NCI-H2081 treated with DMSO at 0.1 percent for 48 hours (cell line): ENCODE measurements at regions not wholly inside any gene's neighbourhood (a gene's known extent, or its start where the extent isn't known, plus 50 kb on each side); places are given as distances from the start of the nearest gene placed in this dataset.
"Not testable (repeated sequence)": the region's sequence is repeated elsewhere in the genome, so short reads cannot be mapped to it uniquely, and the experiment has no call there.

Experiments
- DNase-seq: peaks from one replicate; lab custom pipeline; 2025; lab: John Stamatoyannopoulos, UW

DNA sequence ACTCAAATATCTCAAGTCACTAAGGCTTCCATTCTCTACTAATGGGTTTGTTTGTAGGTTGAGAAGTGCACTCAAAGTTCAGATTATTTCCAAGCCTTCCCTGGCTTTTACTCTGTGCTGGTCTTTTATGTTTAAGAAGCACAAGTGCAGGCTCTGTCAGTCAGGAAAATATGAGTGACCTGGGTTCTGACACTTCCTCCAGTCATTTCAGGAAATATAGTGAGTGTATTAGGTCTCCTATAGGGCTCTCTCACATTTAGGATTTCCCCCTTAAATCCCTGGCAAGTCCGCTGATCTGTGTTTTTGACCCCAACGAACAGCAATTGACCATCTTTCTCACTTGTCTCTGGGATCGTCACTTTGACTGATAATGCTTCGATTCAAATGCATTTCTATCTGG, 210.2 kb downstream of the ARPP21 start:
- no peak for DNase-seq

DNA sequence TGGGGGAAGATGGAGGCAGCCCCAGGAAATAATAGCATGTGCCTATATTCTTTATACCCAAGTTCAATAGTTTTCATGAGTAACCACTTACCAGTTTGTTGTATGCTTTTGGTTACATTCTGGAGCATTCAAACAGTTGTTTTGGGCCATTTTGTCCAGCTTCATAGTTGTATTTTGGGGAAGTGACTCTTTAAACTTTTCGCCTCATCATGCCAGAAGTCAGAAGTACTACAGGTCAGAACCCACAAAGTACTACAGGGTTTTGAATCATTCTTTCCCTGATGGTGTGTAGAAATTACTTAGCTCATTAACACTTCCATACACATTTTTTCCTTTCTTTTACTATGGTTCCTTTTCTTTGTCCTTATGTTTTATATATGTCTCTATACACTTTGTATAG, 210.6 kb downstream of the ARPP21 start:
- DNase-seq: no peak

DNA sequence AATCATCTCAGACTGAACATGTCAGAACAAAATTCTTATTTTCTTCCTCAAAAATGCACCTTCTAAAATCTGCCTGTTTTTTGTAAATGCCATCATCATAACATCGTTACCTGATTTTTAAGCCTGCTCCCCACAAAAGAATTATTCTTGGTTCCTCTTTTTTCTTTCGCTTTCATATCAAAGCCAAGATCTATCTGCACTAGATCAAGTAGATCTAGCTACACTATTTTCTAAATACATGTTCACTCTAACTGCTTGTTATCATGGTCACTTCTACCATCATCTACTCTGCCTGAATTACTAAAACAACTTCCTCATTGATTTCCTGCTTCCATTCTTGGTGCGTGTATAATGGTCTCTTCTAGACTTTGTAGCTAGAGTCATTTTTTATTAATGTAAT, 217.7 kb downstream of the ARPP21 start:
- DNase-seq: no peak

DNA sequence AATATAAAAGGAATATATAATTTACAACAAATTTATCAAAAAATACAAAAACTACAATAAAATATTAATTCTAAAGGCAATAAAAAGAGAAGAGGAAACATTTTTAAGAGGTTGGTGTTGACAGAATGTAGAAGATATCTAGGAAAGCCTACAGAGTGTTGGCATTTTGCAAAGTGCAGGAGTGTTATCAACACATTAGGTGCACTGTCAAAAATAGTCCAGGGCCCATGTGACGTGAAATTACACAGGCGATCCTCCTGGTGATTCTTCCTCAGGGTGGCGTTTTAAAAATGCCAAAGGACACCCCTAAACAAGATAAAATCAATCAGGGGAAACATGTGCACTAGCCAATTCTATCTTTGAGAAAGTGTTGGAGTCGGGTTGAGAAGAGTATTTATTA, 222.7 kb downstream of the ARPP21 start:
- no peak for DNase-seq

DNA sequence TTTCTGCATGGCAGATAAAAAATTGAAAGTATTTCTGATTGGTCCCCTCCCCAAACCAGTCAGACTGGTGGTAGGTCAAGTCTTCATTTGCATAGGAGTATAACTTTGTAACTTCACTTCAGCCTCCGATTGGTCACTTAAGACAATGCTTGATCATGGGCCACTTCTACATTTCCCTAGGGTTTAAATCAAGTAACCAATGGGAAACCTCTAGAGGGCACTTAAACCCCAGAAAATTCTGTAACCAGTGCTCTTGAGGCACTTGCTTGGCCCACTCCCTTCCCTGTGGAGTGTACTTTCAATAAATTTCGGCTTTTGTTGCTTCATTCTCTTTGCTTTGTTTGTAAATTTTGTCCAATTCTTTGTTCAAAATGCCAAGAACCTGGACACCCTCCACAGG, 225.5 kb downstream of the ARPP21 start:
- no peak for DNase-seq

DNA sequence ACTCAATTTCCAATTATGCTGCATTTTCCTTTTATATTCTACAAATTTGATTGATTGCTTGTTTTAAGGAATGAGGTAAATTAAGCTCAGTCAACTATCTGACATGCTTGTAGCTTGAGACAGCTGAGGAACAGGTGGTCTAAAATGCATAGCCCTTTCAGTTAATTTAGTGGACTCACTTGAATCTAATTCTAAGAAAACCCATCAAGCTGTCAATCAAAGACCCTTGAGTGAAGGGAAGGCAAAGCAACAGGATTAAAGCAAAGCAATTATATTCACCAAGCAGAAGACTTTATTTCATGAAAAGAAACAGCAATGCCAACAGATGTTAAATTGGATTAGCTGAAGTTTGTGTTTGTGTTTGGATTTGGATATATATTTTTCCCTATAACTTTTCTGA, 228.5 kb downstream of the ARPP21 start:
- no peak for DNase-seq

DNA sequence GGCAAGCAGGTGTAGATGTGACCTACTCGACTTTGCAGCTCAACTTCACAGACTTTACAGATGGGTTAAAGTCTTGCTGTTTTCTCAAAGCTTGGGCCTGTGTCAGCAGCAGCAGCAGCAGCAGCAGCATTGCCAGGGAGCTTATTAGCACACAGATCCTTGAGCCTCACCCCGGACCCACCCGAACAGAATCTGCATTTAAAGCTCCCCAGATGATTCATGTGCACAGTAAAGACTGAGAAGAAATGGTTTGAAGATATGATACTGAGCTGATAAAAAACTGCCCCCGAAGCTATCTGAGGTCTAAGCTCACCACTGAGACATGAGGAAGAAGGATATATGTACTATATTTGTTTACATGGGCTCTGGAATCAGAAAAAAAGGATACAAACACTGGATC, 231.7 kb downstream of the ARPP21 start:
- no peak for DNase-seq

DNA sequence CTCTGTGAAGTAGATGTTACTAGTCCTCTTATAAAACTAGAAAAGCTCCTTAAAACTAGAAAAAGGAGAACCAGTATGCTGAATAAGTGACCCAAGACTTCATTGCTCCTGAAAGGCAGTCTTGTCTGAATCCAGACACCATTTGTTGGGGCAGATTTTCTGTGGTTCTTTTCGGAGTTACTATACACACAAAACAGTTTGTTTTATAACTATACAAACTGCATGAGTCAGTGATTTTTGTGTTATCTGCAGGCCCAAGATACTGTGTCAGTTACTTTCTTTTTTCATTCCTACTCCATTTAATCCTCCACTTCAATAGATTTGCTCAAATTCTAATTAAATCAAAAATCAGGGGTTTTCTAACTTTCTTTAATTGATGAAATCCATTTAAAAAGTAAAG, 244.6 kb downstream of the ARPP21 start:
- DNase-seq: no peak

DNA sequence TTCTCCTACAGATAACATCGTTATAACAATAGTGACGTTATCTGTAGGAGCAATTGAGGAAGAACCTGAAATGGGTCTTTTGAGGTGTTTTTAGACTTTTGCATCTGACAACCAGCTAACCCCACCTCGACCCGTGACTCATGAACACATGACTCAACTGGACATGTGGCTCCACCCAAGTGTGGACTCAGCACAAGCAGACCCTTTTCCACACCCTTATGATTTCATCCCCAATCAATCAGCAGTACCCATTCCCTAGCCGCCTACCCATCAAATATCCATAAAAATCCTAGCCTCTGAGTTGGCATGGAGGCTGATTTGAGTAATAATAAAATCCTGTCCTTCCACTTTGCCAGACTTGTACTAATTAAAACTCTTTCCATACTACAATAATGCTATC, 255.4 kb downstream of the ARPP21 start:
- no peak for DNase-seq

DNA sequence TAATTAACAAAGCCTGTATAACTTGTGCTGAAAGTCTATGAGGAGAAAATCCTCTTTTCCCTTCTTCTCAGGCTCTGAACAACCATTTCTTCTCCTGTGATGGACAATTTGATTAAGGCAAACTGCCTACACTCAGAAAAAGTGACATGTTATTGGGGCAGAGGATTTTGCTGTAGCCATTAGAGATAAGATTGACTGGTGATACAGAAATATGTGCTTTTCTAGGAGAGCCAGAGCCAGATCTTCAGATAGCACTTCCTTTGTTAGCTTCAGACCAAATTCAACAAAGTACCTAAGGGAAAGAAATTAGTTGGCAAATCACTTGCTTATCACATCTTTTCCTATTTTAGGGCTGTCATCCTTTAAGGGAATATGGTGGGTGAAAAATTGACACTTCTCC, 259.9 kb downstream of the ARPP21 start:
- no peak for DNase-seq

DNA sequence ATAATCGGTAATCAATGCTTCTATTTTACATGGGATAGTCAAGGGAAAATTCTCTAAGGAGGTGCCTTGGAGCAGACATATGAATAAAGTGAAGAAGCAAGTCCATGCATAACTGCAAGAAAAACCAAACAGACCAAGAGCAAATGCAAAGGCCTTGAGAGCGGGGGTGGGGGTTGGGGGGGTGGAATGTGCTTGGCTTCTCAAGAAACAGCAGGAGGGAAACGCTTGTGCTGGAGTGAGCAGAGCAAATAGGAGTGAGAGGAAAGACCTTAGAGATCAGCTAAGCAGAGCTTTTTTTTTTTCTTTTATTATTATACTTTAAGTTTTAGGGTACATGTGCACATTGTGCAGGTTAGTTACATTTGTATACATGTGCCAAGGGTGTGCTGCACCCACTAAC, 260.8 kb downstream of the ARPP21 start:
- DNase-seq: no peak

DNA sequence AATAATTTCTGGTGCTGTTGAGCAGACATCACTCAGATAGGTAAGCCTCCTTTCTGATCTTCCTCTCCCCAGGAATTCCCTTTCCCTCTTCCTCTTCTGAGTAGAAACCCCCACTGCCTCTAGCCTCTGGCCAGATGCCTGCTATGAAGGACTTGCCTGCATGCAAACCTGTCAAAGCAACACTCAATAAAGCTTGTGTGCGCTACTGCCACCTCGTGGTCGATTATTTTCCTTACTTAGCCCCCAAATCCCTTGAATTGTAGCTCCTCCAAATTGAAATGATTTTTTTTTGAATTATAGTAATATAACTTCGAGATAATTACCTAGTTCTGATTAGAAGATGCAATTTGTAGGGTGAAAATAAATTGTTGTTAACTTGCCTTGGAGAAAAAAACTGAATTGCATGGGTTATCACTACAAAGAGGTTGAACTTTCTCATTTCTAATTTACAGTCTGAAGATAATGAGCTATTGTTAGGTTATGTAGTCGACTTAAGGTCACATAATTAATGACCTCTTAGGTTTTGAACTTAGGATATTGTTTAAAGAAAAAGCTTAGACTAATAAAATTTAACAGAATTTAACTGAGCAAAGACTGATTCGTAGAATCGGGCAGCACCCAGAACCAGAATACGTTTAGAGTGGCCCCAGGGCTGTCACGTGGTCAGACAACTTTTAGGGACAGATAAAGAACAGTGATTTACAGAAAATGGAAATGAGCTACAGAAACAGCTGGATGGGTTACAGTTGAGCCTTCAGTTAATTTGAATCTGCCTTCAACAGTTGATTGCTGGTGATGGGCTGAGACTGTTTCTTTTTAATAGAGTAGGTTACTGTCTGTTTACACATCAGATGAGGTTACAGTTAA, 269.3 kb downstream of the ARPP21 start:
- DNase-seq: peak; percentile 52

DNA sequence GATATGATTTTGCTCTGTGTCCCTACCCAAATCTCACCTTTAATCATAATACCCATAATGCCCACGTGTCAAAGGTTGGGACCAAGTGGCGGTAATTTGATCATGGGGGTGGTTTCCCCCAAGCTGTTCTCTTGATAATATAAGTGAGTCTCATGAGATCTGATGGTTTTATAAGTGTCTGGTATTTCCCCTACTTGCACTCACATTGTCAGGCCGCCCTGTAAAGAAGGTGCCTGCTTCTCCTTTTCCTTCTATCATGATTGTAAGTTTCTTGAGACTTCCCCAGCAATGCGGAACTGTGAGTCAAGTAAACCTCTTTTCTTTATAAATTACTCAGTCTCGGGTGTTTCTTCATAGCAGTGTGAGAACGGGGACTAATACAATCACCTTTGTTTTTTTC, 279.8 kb downstream of the ARPP21 start:
- no peak for DNase-seq

DNA sequence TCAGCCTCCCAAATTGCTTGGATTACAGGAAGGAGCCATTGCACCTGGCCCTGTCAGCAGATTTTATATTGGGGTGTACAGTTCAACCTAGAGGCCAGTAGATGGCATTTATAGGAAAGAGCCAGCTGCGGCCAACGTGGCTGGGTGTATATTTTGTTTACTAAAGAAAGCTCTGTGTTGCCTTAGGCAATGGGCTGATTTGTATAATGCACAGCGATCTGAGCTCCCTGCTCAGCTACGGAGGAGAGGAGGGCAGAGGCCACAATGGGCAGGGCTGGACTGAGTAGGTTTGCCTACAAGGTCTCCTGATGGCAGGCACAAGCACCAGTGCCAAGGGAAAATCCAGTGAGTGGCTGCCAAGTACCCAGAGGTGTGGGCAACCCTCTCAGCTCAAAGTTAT, 282.4 kb downstream of the ARPP21 start:
- no peak for DNase-seq

DNA sequence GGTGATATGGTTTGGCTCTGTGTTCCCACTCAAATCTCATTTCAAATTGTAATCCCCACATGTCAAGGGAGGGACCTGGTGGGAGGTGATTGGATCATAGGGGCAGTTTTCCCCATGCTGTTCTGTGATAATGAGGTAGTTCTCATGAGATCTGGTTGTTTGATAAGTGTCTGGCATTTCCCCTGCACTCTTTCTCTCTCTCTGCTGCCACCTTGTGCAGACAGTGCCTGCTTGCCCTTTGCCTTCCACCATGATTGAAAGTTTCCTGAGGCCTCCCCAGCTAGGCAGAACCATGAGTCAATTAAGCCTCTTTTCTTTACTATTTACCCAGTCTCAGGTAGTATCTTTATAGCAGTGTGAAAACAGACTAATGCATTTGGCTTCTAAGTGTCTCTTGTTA, 284.7 kb downstream of the ARPP21 start:
- DNase-seq: not testable (repeated sequence)

DNA sequence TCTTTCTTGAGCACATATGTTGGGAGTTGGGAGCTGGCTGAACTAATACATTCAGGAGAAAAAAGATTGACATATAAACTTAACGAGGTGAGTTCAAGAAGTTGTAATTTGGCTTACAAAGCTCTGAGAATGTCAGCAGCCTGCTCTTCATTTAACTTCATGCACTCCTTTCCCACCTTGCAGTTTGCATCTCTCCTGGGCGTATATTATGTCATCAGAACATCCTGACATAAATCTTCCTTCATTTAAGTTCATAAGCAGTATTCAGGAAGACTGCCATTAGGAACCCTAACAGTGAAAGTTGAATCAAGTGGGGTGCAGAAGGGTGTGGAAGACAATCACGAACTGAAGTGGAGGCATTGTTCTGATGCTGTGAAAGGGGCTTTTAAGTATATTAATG, 288.1 kb downstream of the ARPP21 start:
- DNase-seq: no peak

DNA sequence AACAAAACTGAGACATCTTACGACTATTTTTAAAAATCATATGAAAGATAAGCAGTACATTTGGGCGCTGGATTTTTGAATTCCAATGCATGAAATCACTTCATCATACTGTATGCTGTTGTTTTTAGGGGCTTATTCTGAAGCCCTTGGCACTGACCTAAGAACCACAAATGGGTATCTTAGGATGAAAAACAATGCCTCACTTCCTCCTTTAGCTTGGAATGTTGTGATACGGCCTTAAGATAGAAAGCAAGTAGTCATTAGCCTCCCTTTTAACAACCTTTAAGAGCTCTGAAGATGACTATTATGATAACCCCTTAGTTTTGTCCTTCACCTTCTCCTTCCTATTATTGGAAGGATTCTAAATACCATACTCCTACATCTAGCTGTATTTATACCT, 289.8 kb downstream of the ARPP21 start:
- no peak for DNase-seq

DNA sequence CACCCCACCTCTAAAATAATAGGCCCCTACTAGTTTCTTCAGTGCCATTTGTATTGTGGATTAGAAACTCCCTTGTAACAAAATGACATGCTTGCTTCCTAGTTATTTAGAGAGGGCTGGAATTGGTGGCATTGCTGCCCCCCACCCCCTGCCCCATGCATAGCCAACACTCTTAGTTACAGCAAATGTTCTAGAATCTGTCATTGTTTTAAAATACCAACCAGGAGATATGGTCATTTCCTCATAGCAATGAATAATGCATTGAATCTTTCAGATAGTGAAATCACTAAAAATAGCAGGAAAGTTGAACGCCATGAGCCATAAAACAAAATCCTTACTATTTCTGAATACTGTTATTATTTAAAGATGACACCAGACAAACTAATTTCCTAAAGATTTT, 292.5 kb downstream of the ARPP21 start:
- no peak for DNase-seq

DNA sequence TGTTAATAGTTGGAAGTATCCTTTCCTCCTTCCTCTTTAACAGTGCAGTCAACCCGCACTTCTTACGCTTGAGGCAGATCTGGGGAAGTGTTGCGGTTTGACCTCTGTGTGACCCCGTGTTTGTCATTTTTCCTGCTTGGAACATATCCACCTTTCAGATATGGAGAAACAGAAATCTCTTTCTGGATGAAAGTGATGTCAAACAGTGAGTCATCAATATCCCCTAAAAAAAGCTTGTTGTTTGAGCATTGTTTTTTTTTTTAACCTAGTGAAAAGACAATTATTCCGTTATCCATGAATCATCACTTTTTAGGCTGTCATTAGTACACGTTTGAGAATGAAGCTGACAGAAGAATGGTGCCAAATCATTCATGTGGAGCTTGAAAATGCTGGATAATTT, 293.7 kb downstream of the ARPP21 start:
- DNase-seq: no peak

DNA sequence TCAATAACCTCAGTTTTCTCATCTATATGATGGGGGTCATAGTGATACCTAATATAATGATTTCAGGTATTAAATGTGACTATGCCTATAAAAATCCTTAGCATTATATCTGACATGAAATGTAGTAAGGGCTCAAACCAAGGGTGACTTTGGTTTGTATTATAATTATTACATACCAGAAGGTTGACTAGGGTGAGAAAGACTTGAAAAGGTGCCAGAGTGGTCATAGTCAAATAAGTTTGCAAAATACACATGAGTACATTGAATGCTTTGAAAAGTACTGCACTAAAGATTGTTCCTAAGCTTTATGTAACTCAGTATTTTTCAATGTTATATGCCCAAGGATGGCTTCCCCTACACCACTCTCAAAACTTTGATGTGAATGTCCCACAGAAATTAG, 297.2 kb downstream of the ARPP21 start:
- no peak for DNase-seq

DNA sequence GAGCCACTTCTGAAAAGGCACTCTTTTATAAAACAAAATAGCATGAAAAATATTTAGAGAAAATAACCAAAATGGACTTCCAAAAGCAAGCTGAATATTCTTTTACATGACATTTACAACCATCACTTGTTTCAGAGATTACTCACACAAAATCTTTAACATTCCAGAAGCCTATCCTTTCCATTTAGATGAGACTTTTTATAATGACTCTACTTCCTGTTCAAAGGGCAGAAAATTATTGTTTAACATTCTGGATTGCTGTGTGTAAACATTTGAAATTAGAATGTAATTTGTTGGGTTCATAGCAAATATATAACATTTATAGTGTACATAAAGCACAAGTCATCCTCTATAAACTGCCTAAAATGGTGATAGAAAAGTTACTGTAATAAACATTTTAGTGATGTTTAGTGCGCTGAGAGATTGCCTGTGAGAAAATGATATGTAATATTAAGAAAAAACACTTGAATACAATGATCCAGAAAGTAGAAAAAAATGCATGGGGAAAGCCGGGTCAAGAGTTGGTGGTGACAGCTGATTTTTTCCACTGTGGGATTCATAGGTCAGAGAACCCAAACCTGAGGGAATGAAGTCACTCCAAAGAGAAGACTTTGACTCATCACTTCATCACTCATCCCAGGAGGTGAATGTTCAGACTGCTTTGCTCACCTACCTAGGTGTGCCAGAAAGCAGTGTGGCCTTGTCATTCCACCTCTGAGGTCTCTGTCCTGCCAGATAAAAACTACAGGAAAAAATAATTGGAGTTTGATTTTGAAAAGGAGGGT, 305.8 kb downstream of the ARPP21 start:
- DNase-seq: no peak

DNA sequence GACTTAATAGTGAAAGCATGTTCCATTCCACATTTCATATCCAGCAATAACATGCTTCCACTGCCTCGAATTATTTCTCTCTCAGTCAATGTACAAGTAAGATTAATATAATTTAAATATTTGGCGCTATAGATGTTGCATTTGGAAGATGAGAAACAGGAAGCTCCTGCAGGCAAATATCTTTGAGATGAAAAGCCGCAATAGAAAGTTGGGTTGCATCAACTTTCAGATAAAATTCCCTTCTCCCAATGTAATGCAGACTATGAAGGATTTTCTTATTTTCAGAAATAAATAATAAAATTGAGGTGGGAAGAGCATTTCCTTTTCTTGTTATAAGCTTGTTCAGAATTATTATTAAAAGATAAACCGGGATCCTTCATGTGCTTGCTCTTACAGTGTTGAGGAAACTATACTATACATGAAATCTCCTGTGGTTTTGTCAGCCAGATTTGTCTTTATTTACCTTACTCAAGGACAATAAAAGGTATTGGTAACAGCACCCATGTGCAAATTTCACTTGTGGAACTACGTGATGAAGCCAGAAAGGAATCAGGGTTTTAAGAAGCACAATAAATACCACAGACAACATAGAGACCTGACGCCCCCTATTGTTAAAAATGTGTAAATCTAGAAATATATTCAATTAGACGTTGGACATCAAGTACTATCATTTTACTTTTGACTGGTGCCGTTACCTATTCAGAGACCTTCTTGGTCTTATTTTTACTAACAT, 307.0 kb downstream of the ARPP21 start:
- DNase-seq: no peak
